ENCODE measurements at regions not wholly inside any gene's neighbourhood (a gene's known extent, or its start where the extent isn't known, plus 50 kb on each side); places are given as distances from the start of the nearest gene placed in this dataset.

DNA sequence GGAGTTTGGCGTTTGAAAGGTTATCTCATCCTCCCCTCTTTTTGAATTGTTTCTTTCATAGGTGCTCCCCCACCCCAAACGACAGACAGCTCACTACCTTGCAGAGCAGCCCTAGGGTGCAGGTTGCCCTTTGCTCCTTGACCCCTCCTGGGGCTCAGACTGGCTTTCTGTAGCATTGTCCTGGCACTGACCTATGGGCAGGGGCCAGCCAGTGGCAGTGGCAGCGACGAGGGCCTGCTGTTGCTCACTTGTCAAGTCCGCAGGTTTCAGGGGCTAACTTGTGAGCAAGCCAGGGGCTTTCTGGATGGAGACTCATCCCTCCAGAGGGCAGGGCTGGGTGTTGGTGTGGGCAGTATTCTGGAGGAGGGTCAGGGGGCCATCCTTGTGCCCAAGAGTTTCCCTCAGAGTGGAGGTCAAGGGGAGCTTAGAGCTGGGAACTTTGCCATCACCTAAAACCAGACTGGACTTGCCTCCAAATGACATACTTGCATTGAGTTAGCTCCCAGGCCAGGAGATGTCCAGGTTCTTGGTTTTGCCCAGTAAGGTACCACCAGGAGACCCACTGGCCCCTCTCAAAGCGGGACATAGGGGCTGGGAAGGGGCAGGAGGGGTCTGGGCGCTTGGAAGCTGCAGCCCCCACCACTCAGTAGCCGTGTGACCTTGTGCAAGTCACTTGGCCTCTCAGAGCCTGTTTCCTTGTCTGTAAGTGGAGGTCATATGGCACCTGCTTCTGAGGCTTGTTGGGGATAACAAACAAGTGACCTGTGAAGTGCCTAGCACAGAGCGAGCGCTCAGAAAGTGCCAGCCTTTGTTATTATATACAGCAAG, 53.5 kb upstream of the CDKN2AIPNL start:
- Histone ChIP-seq H3K9me3 (no peaks in the 10 kb centered on the region), H3K36me3 (no peaks in the 10 kb centered on the region), H3K4me1 (peaks cover 0 to 5% of the 10 kb centered on the region in 2 donors), H3K4me3 (peak overlapping the region; percentile 50 to 67 (median 54)), H3K27ac (peak overlapping the region; percentile 91 to 95), H3K27me3 (no peaks in the 10 kb centered on the region)
- intact Hi-C loops (cut with DNase I; ENCODE audit: low total_unique reads) = loop anchor here (10.0 kb wide), 2 partner anchors 50 to 60 kb away; partner anchors contain the start of genes CDKN2AIPNL and JADE2
- DNase-seq (ENCODE audit: low spot score in 2 of 2) = no peak
- TF ChIP-seq, protein P1, sequence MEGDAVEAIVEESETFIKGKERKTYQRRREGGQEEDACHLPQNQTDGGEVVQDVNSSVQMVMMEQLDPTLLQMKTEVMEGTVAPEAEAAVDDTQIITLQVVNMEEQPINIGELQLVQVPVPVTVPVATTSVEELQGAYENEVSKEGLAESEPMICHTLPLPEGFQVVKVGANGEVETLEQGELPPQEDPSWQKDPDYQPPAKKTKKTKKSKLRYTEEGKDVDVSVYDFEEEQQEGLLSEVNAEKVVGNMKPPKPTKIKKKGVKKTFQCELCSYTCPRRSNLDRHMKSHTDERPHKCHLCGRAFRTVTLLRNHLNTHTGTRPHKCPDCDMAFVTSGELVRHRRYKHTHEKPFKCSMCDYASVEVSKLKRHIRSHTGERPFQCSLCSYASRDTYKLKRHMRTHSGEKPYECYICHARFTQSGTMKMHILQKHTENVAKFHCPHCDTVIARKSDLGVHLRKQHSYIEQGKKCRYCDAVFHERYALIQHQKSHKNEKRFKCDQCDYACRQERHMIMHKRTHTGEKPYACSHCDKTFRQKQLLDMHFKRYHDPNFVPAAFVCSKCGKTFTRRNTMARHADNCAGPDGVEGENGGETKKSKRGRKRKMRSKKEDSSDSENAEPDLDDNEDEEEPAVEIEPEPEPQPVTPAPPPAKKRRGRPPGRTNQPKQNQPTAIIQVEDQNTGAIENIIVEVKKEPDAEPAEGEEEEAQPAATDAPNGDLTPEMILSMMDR (IDR thresholded peaks at IDR 0.05) = no peak
- no peak for TF ChIP-seq POLR2A (IDR thresholded peaks at IDR 0.05)
- no peak for TF ChIP-seq POLR2AphosphoS5 (IDR thresholded peaks at IDR 0.05)

DNA sequence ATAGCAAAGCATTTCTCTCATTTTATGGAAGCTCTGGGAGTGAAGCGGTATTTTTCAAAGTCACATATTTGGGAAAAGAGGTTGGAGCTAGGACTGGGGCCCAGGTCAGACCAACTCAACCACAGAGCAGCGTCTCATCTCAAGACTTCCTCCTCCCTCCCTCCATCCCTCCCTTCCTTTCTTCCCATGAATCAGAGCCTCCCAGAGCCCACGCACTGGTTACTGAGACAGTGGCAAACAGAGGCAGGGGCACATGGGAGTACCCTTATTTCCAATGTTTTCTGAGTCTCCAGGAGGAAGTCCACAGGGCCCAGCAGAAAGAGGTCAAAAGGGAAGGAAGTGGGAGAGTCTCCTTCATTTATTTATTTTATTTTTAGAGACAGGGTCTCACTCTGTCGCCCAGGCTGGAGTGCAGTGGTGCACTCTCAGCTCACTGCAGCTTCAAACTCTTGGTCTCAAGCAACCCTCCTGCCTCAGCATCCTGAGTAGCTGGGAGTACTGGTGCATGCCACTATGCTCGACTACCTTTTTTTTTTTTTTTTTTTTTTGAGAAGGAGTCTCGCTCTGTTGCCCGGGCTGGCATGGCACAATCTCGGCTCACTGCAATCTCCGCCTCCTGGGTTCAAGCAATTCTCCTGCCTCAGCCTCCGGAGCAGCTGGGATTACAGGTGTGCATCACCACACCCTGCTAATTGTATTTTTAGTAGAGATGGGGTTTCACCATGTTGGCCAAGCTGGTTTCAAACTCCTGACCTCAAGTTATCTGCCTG, 52.5 kb upstream of the CDKN2AIPNL start:
- DNase-seq (ENCODE audit: low spot score in 2 of 2) = no peak
- intact Hi-C loops (cut with DNase I; ENCODE audit: low total_unique reads) = loop anchor here (10.0 kb wide), 2 partner anchors 49 to 61 kb away; partner anchors contain the start of genes CDKN2AIPNL and JADE2
- no peaks in the 10 kb centered on the region for H3K36me3 ChIP-seq
- H3K27ac ChIP-seq = no peak overlapping the region
- no peaks in the 10 kb centered on the region for H3K9me3 ChIP-seq
- H3K27me3 ChIP-seq = no peaks in the 10 kb centered on the region
- H3K4me3 ChIP-seq = no peak overlapping the region
- peaks cover 0 to 5% of the 10 kb centered on the region in 2 donors for H3K4me1 ChIP-seq
- no peak for TF ChIP-seq POLR2A (IDR thresholded peaks at IDR 0.05)
- TF ChIP-seq, protein P1 (IDR thresholded peaks at IDR 0.05) = no peak

DNA sequence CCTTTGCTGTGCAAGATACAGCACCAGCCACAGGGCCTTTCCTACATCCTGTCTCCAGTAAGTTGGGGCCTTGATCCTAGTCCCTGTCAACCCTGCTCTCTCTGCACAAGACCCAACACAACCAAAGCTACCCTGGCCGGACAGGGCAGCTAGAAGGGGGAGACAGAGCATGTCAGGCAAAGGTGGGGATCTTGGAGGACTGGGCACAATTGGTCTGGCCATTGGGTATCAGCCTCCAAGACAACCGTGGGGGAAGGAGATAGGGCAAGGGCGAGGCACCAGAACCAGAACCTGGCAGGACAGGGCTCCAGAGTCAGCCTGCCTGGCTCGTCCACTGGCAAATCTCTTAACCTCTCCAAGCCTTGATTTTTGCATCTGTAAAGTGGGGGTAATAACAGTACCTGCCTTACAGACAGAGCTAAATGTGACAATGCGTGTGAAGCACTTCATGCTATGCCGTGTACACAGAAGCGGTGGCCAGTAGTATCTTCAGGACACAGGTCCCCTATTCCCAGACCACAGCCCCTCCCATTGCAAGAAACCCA, 51.6 kb upstream of the CDKN2AIPNL start:
- TF ChIP-seq, protein P1 (IDR thresholded peaks at IDR 0.05) = no peak
- TF ChIP-seq POLR2A (IDR thresholded peaks at IDR 0.05) (no peak), POLR2AphosphoS5 (IDR thresholded peaks at IDR 0.05) (no peak)
- no peak for DNase-seq (ENCODE audit: low spot score in 2 of 2)
- Histone ChIP-seq H3K36me3 (no peaks in the 10 kb centered on the region), H3K4me3 (no peak overlapping the region), H3K27ac (no peak overlapping the region), H3K9me3 (no peaks in the 10 kb centered on the region), H3K4me1 (peaks cover 0 to 5% of the 10 kb centered on the region in 2 donors), H3K27me3 (no peaks in the 10 kb centered on the region)
- intact Hi-C loops (cut with DNase I; ENCODE audit: low total_unique reads) = loop anchor here (10.0 kb wide), 2 partner anchors 48 to 62 kb away; partner anchors contain the start of genes CDKN2AIPNL and JADE2

DNA sequence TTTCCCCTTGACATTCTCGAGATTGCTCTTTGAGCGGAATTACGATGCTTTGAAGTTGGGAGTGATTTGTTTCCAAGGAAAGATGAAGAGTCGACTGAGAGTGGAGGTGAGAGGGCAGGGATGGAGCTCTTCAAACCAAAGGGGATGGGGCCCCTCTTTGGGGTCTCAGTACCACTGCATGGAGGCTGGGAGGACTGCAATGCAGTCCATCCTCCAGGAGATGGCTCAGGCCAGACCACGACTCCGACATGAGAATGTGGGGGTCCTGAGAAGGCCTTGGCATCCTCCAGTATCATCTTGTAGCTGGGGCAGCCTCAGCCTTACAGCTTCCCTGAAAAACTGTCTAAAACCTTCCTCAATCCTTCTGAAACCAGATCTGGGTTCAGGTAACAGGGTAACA, 51.1 kb upstream of the CDKN2AIPNL start:
- no peak overlapping the region for H3K4me3 ChIP-seq
- no peaks in the 10 kb centered on the region for H3K27me3 ChIP-seq
- H3K9me3 ChIP-seq = no peaks in the 10 kb centered on the region
- intact Hi-C loops (cut with DNase I; ENCODE audit: low total_unique reads) = loop anchor here (10.0 kb wide), 2 partner anchors 48 to 62 kb away; partner anchors contain the start of genes CDKN2AIPNL and JADE2
- no peak for DNase-seq (ENCODE audit: low spot score in 2 of 2)
- H3K36me3 ChIP-seq = no peaks in the 10 kb centered on the region
- TF ChIP-seq POLR2AphosphoS5 (IDR thresholded peaks at IDR 0.05) = no peak
- no peak for TF ChIP-seq POLR2A (IDR thresholded peaks at IDR 0.05)
- TF ChIP-seq, protein P1 (IDR thresholded peaks at IDR 0.05) = no peak
- H3K27ac ChIP-seq = no peak overlapping the region
- H3K4me1 ChIP-seq = peaks cover 0 to 5% of the 10 kb centered on the region in 2 donors
